Mesendoderm (in vitro differentiated cells): ENCODE measurements at regions not wholly inside any gene's neighbourhood (a gene's known extent, or its start where the extent isn't known, plus 50 kb on each side); places are given as distances from the start of the nearest gene placed in this dataset.

Experiments
- DNase-seq: peaks from one replicate; pipeline ENCODE4 v3.0.0; 2013
- H2AK5ac ChIP-seq: 2 replicates; pipeline ENCODE4 v1.6.1; 2013; ENCODE audit warnings: low read length, inconsistent platforms
- H2BK120ac ChIP-seq: 2 replicates; pipeline ENCODE4 v1.6.1; 2013; ENCODE audit warnings: low read depth, mild to moderate bottlenecking, low read length, moderate library complexity, mixed read lengths
- H2BK15ac ChIP-seq: replicated peaks from 2 replicates; pipeline ENCODE4 v1.6.1; 2013; ENCODE audit warnings: low read depth, mild to moderate bottlenecking, moderate library complexity
- H2BK5ac ChIP-seq: 2 replicates; pipeline ENCODE4 v1.6.1; 2013; ENCODE audit warnings: low read length, inconsistent platforms
- H3K18ac ChIP-seq: 2 replicates; pipeline ENCODE4 v1.6.1; 2013; ENCODE audit warnings: mild to moderate bottlenecking, low read length, mixed read lengths
- H3K23ac ChIP-seq: one replicate; pipeline ENCODE4 v1.6.1; 2013; ENCODE audit warnings: low read length
- H3K27ac ChIP-seq: 2 replicates; pipeline ENCODE4 v1.5.1; 2013; ENCODE audit warnings: low read depth, mild to moderate bottlenecking, inconsistent platforms, low read length, moderate library complexity
- H3K27me3 ChIP-seq: 2 replicates; pipeline ENCODE4 v1.6.1; 2013; ENCODE audit warnings: low read length, control low read depth, mild to moderate bottlenecking, inconsistent platforms; ENCODE audit not compliant: insufficient read depth, poor library complexity
- H3K36me3 ChIP-seq: 2 replicates; pipeline ENCODE4 v1.6.1; 2013; ENCODE audit warnings: low read length, inconsistent platforms; ENCODE audit not compliant: control insufficient read depth, insufficient read depth
- H3K4ac ChIP-seq: one replicate; pipeline ENCODE4 v1.6.1; 2013; ENCODE audit warnings: low read depth, mild to moderate bottlenecking, low read length, moderate library complexity
- H3K4me1 ChIP-seq: 2 replicates; pipeline ENCODE4 v1.6.1; 2013; ENCODE audit warnings: low read depth, low read length, inconsistent platforms; ENCODE audit not compliant: control insufficient read depth
- H3K4me2 ChIP-seq: 2 replicates; pipeline ENCODE4 v1.6.1; 2013; ENCODE audit warnings: low read length
- H3K4me3 ChIP-seq: 2 replicates; pipeline ENCODE4 v1.5.1; 2013; ENCODE audit warnings: mild to moderate bottlenecking, low read length
- H3K56ac ChIP-seq: one replicate; pipeline ENCODE4 v1.6.1; 2013; ENCODE audit warnings: low read length
- H3K79me1 ChIP-seq: 2 replicates; pipeline ENCODE4 v1.6.1; 2013; ENCODE audit warnings: low read length, inconsistent platforms
- H3K79me2 ChIP-seq: 2 replicates; pipeline ENCODE4 v1.6.1; 2013; ENCODE audit warnings: mild to moderate bottlenecking, low read length; ENCODE audit not compliant: control insufficient read depth, insufficient read depth
- H3K9ac ChIP-seq: 2 replicates; pipeline ENCODE4 v1.6.1; 2013; ENCODE audit warnings: low read length, inconsistent platforms
- H4K5ac ChIP-seq: one replicate; pipeline ENCODE4 v1.6.1; 2013; ENCODE audit warnings: low read length
- H4K8ac ChIP-seq: one replicate; pipeline ENCODE4 v1.6.1; 2013; ENCODE audit warnings: low read depth, mild to moderate bottlenecking, control low read depth, low read length, moderate library complexity
- WGBS: extraction: QIAGEN DNeasy Blood & Tissue Kit; methylation state at CpG from one replicate; pipeline ENCODE4 v1.1.7; 2013; ENCODE audit warnings: low lambda C conversion rate, missing lambda C conversion rate; ENCODE audit not compliant: insufficient coverage; ENCODE audit errors: extremely low coverage; 5-methylcytosine and 5-hydroxymethylcytosine counted together

DNA sequence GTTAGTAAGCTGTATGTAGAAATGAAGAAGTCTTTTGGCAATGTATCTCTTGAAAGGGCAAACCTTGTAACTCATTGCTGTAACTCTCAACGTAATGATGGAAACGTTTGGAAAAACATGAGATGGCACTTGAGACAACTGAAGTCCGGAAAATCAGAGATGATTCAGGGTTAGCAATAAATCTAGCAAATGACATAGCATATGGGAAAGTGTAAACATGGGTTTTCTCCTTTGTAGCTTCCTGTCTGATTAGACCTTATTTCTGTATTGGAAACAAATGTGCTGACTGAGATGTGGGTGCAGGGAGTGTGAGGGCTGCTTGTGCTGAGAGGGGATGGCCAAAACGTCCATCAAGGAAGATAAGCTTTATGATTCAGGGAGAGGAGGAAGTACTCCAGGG lies 110.7 kb upstream of the FAM20A start:
- no peak overlapping the region for H3K4me3 ChIP-seq
- no peak overlapping the region for H2BK5ac ChIP-seq
- H3K23ac ChIP-seq, result no peak overlapping the region
- H4K8ac ChIP-seq, result no peak overlapping the region
- no peak overlapping the region for H2AK5ac ChIP-seq
- no peak overlapping the region for H3K27ac ChIP-seq
- H2BK15ac ChIP-seq, result no peak overlapping the region
- no peak overlapping the region for H2BK120ac ChIP-seq
- H3K4me1 ChIP-seq, result peaks cover 4% of the 10 kb centered on the region
- no peak overlapping the region for H3K4ac ChIP-seq
- no peaks in the 10 kb centered on the region for H3K79me1 ChIP-seq
- no peaks in the 10 kb centered on the region for H3K27me3 ChIP-seq
- H3K4me2 ChIP-seq, result no peak overlapping the region
- no peak overlapping the region for H3K56ac ChIP-seq
- WGBS, result no CpG with 5 or more reads among the region's 4 CpGs
- H4K5ac ChIP-seq, result no peak overlapping the region
- H3K9ac ChIP-seq, result no peak overlapping the region
- no peaks in the 10 kb centered on the region for H3K79me2 ChIP-seq
- H3K36me3 ChIP-seq, result no peaks in the 10 kb centered on the region
- H3K18ac ChIP-seq, result no peak overlapping the region
- DNase-seq, result no peak

DNA sequence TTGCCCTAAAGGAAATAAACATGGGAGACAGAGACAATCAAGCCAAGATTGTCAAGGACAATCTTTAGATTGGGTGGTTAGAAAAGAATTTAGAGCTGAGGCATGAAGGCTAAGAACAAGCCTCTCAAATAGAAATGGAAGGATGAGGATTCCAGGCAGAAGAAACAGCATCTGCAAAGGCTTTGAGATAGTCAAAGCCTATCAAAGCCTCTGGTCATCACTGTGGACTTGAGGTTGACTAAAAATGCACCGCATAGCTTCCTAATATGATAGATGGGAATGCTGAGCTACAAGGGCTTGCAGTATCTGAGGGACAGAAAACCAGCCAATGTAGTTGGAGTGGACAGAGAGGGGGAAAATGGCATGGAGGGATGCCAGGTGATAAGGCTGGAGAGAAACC lies 109.8 kb upstream of the FAM20A start:
- Histone ChIP-seq H3K18ac (no peak overlapping the region), H2AK5ac (peak overlapping the region; percentile 84), H3K36me3 (no peaks in the 10 kb centered on the region), H3K79me1 (no peaks in the 10 kb centered on the region), H2BK120ac (no peak overlapping the region), H2BK5ac (no peak overlapping the region), H3K79me2 (no peaks in the 10 kb centered on the region), H3K56ac (no peak overlapping the region), H4K5ac (no peak overlapping the region), H4K8ac (no peak overlapping the region), H3K4me1 (peaks cover 4% of the 10 kb centered on the region), H3K4me2 (no peak overlapping the region), H3K27ac (no peak overlapping the region), H3K27me3 (no peaks in the 10 kb centered on the region), H3K4me3 (no peak overlapping the region), H2BK15ac (no peak overlapping the region), H3K23ac (no peak overlapping the region), H3K4ac (no peak overlapping the region), H3K9ac (no peak overlapping the region)
- WGBS, result no CpG with 5 or more reads among the region's 1 CpG
- no peak for DNase-seq

DNA sequence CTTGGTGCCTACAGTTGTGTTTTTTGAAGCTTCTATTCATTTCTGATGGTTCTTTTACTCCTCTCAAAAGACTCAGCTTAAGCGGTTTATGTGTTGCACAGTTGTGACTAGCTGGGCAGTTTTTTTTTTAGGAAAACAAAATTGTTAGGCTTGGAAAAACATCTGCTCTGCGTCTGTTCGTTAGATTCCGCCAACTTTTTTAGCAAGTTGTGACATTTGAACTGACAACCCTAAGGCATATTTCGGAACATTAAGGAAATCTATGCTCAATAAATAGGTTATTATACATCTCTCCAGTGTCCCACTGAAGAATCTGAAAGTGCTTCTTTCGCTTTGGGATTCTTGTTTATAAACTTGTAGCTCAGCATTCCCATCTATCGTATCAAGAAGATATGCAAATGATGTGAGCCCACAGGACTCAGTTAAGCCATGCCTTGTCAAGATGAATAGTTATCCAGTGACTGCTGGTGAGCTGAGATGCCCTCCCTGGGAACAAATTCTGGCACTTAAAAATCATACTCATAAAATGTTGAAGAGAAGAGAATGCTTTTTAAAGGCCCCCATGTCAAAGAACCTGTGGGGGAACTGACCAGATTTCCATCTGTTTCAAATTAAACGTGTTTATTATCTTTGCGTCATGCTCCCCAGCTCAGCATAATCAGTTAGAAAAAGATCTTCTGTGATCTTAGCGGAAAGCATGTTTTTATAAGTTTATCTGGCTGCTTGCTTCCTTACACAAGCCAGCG lies 109.0 kb upstream of the FAM20A start:
- H3K36me3 ChIP-seq, result no peaks in the 10 kb centered on the region
- H3K9ac ChIP-seq, result no peak overlapping the region
- no peak overlapping the region for H3K23ac ChIP-seq
- no peak overlapping the region for H3K27ac ChIP-seq
- H3K27me3 ChIP-seq, result no peaks in the 10 kb centered on the region
- no peak overlapping the region for H3K4me2 ChIP-seq
- H3K4me1 ChIP-seq, result peaks cover 4% of the 10 kb centered on the region
- H3K79me2 ChIP-seq, result no peaks in the 10 kb centered on the region
- H3K4me3 ChIP-seq, result no peak overlapping the region
- H3K4ac ChIP-seq, result no peak overlapping the region
- no peak overlapping the region for H2BK120ac ChIP-seq
- H3K56ac ChIP-seq, result no peak overlapping the region
- no peak overlapping the region for H2AK5ac ChIP-seq
- H2BK15ac ChIP-seq, result no peak overlapping the region
- no peak overlapping the region for H4K5ac ChIP-seq
- no peak overlapping the region for H4K8ac ChIP-seq
- DNase-seq, result peak; percentile 31
- WGBS, result no CpG with 5 or more reads among the region's 11 CpGs
- no peaks in the 10 kb centered on the region for H3K79me1 ChIP-seq
- no peak overlapping the region for H2BK5ac ChIP-seq
- no peak overlapping the region for H3K18ac ChIP-seq

DNA sequence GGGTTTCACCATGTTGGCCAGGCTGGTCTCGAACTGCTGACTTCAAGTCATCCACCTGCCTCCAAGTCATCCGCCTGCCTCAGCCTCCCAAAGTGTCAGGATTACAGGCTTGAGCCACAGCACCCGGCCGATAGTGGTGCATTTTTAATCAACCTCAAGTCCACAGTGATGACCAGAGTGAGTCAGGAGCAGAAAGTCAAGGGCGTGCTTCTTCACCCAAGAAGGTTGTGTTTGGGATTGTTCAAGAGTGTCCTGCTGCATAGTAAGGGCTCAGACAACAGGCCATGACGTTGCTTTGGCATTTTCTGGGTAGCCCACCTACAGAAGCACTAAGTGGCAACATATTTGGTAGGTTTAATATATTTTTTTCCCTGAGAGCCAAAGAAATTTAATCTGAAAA lies 108.3 kb upstream of the FAM20A start:
- no peak overlapping the region for H3K27ac ChIP-seq
- H3K4me1 ChIP-seq, result peaks cover 4% of the 10 kb centered on the region
- H3K79me2 ChIP-seq, result no peaks in the 10 kb centered on the region
- no peak overlapping the region for H4K5ac ChIP-seq
- H3K56ac ChIP-seq, result no peak overlapping the region
- no peaks in the 10 kb centered on the region for H3K79me1 ChIP-seq
- H3K27me3 ChIP-seq, result no peaks in the 10 kb centered on the region
- no peak overlapping the region for H3K4me3 ChIP-seq
- H2BK120ac ChIP-seq, result no peak overlapping the region
- H3K36me3 ChIP-seq, result no peaks in the 10 kb centered on the region
- H2BK5ac ChIP-seq, result no peak overlapping the region
- no peak overlapping the region for H3K4ac ChIP-seq
- no peak overlapping the region for H3K4me2 ChIP-seq
- H4K8ac ChIP-seq, result no peak overlapping the region
- no CpG with 5 or more reads among the region's 6 CpGs for WGBS
- DNase-seq, result no peak
- H3K23ac ChIP-seq, result no peak overlapping the region
- no peak overlapping the region for H3K9ac ChIP-seq
- H2BK15ac ChIP-seq, result no peak overlapping the region
- no peak overlapping the region for H3K18ac ChIP-seq
- no peak overlapping the region for H2AK5ac ChIP-seq

DNA sequence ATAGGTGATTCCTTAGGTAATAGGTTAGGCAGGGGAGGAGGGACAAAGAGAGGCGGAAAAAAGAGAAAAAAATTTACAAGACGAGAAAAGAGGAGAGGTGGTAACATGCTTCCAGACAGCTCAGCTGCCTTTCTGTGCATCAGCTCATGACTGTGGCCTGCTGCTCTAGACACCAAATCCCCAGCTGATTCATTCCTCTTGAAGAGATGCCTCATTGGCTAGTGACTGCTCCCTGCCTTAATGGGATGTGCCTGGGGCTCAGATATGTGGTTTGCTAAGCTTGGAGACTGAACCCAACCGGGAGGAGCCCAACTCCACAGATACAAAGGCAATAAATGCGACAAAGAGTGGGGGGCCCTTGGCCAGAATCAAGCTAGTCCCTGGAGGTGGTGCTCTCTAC lies 105.9 kb upstream of the FAM20A start:
- Histone ChIP-seq H3K27ac (no peak overlapping the region), H3K79me1 (no peaks in the 10 kb centered on the region), H3K4ac (no peak overlapping the region), H4K8ac (no peak overlapping the region), H3K9ac (no peak overlapping the region), H4K5ac (no peak overlapping the region), H3K56ac (no peak overlapping the region), H3K36me3 (no peaks in the 10 kb centered on the region), H3K4me2 (no peak overlapping the region), H2AK5ac (no peak overlapping the region), H2BK120ac (no peak overlapping the region), H3K4me1 (peaks cover 4% of the 10 kb centered on the region), H3K4me3 (no peak overlapping the region), H2BK15ac (no peak overlapping the region), H2BK5ac (no peak overlapping the region), H3K23ac (no peak overlapping the region), H3K18ac (no peak overlapping the region), H3K27me3 (no peaks in the 10 kb centered on the region), H3K79me2 (no peaks in the 10 kb centered on the region)
- WGBS, result no CpG with 5 or more reads among the region's 4 CpGs
- DNase-seq, result no peak

DNA sequence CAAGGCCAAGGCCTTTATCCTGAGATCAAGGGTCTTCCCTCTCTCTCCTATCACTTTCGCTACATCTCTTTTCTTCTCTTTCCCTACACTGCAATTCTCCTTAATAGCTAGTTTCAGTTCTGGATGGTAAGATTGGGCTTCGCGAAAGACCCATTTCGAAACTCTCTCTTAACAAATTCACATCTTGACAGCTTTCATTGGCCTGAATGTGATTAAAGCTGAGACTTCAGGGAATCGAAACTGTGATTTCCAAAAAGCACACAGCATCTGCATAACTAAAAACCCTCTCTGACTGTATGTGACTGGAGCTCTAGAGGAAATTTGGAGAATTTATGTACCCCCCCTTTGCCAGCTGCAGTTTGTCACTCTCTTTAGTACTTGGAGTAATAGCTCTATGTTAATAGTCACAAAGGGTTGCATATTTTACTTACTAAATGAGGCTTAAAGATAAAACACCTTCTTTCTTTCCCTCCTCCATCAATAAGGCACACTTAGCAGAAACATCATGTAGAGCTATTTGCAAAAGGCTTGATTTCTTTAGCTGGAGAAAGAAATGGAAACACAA lies 105.3 kb upstream of the FAM20A start:
- H2BK15ac ChIP-seq, result no peak overlapping the region
- no peaks in the 10 kb centered on the region for H3K36me3 ChIP-seq
- no peaks in the 10 kb centered on the region for H3K27me3 ChIP-seq
- no peak overlapping the region for H2BK120ac ChIP-seq
- no peak overlapping the region for H3K4ac ChIP-seq
- H3K27ac ChIP-seq, result no peak overlapping the region
- H4K5ac ChIP-seq, result no peak overlapping the region
- H3K18ac ChIP-seq, result no peak overlapping the region
- no peak overlapping the region for H3K4me3 ChIP-seq
- H3K4me1 ChIP-seq, result peaks cover 5% of the 10 kb centered on the region
- H2AK5ac ChIP-seq, result no peak overlapping the region
- H3K23ac ChIP-seq, result no peak overlapping the region
- H3K79me2 ChIP-seq, result no peaks in the 10 kb centered on the region
- H3K4me2 ChIP-seq, result no peak overlapping the region
- H2BK5ac ChIP-seq, result no peak overlapping the region
- H3K9ac ChIP-seq, result no peak overlapping the region
- H4K8ac ChIP-seq, result no peak overlapping the region
- no peak overlapping the region for H3K56ac ChIP-seq
- no peak for DNase-seq
- WGBS, result no CpG with 5 or more reads among the region's 5 CpGs
- no peaks in the 10 kb centered on the region for H3K79me1 ChIP-seq
